OCI-LY7 (cell line): ENCODE measurements at regions not wholly inside any gene's neighbourhood (a gene's known extent, or its start where the extent isn't known, plus 50 kb on each side); places are given as distances from the start of the nearest gene placed in this dataset.

Source experiments
- EZH2phosphoT487 ChIP-seq: fragments of 200-600 bp; sonication (generic); IDR thresholded peaks from 2 replicates; pipeline ENCODE4 v1.6.1; 2018; ENCODE audit warnings: low read depth, borderline replicate concordance, mild to moderate bottlenecking, mixed run types, antibody characterized with exemption, low read length, moderate library complexity, mixed read lengths
- TF ChIP-seq, protein P1 (sequence below): fragments of 200-600 bp; sonication (generic); conservative IDR thresholded peaks from 2 replicates; pipeline ENCODE4 v1.5.1; 2014; ENCODE audit warnings: mild to moderate bottlenecking, antibody characterized with exemption, low read length, moderate library complexity, mixed read lengths

GRCh38 chr22:34966980-34967565, 98.9 kb upstream of the ISX start:
- TF ChIP-seq, protein P1, sequence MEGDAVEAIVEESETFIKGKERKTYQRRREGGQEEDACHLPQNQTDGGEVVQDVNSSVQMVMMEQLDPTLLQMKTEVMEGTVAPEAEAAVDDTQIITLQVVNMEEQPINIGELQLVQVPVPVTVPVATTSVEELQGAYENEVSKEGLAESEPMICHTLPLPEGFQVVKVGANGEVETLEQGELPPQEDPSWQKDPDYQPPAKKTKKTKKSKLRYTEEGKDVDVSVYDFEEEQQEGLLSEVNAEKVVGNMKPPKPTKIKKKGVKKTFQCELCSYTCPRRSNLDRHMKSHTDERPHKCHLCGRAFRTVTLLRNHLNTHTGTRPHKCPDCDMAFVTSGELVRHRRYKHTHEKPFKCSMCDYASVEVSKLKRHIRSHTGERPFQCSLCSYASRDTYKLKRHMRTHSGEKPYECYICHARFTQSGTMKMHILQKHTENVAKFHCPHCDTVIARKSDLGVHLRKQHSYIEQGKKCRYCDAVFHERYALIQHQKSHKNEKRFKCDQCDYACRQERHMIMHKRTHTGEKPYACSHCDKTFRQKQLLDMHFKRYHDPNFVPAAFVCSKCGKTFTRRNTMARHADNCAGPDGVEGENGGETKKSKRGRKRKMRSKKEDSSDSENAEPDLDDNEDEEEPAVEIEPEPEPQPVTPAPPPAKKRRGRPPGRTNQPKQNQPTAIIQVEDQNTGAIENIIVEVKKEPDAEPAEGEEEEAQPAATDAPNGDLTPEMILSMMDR, result no peak
- TF ChIP-seq EZH2phosphoT487, result no peak
